ENCODE measurements at regions not wholly inside any gene's neighbourhood (a gene's known extent, or its start where the extent isn't known, plus 50 kb on each side); places are given as distances from the start of the nearest gene placed in this dataset.

DNA sequence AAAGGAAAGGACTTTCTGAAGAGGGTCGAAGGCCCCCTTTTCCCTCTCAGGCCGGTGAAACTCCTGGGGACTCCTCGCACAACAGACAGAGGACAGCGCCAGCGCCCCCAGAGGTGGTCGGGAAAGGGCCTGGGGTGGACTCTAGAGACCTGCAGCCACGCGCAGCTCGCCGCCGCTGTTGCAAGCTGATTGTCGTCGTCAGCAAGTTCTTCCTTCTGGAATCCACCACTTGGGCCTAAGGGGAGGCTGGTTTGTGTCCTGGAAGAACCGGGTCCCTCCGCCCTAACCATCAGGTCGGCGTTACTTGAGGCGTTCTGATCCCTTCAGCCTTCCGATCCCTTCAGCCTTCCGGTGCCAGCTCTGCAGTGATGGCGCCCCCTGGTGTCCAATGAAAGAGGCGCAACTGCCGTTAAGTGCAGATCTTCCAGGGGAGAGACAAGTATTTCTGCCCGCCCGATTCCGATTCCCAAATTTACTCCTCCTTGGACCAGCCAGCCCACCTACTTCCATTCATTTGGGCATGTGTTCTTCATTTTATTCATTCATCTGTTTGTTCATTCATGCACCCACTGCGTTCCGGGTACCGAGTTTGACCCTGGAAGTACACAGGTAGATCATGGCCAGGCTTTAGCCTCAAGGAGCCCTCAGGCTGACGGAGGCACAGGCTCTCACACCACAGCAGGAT lies 77.2 kb upstream of the SLC6A11 start:
- H4K20me1 ChIP-seq (ENCODE audit: insufficient read depth, low read length) = peaks cover 3% of the 10 kb centered on the region; the same call in 1 of the 2 replicates
- no peak overlapping the region for H3K4me3 ChIP-seq (ENCODE audit: low read depth in 1 of 2, low read length in 2 of 2)
- peaks cover 4% of the 10 kb centered on the region; the same call in 1 of the 2 replicates for H3K4me1 ChIP-seq (ENCODE audit: insufficient read depth, low read length)
- H3K27ac ChIP-seq (ENCODE audit: low read length) = no peak overlapping the region
- ATAC-seq (ENCODE audit: insufficient read depth, low read depth) = peak; percentile 86
- H3K4me2 ChIP-seq (ENCODE audit: insufficient read depth, low read length) = peak overlapping the region; percentile 45; the same call in 1 of the 2 replicates
- no peaks in the 10 kb centered on the region for H3K79me2 ChIP-seq (ENCODE audit: insufficient read depth, low read length)
- H3K9me3 ChIP-seq (ENCODE audit: insufficient read depth, low read length, severe bottlenecking) = peaks cover under 1% of the 10 kb centered on the region
- no peak for TF ChIP-seq EZH2 (IDR thresholded peaks at IDR 0.05; ENCODE audit: borderline replicate concordance, low read depth, low read length, severe bottlenecking)
- TF ChIP-seq, protein P1, sequence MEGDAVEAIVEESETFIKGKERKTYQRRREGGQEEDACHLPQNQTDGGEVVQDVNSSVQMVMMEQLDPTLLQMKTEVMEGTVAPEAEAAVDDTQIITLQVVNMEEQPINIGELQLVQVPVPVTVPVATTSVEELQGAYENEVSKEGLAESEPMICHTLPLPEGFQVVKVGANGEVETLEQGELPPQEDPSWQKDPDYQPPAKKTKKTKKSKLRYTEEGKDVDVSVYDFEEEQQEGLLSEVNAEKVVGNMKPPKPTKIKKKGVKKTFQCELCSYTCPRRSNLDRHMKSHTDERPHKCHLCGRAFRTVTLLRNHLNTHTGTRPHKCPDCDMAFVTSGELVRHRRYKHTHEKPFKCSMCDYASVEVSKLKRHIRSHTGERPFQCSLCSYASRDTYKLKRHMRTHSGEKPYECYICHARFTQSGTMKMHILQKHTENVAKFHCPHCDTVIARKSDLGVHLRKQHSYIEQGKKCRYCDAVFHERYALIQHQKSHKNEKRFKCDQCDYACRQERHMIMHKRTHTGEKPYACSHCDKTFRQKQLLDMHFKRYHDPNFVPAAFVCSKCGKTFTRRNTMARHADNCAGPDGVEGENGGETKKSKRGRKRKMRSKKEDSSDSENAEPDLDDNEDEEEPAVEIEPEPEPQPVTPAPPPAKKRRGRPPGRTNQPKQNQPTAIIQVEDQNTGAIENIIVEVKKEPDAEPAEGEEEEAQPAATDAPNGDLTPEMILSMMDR (IDR thresholded peaks at IDR 0.05; ENCODE audit: borderline replicate concordance, extremely low read depth, low read length, poor library complexity, severe bottlenecking) = peak; percentile 88
- no peak overlapping the region for H3K9ac ChIP-seq (ENCODE audit: low read depth, low read length)
- peak; percentile 66 for DNase-seq
- peaks cover 6% of the 10 kb centered on the region for H3K27me3 ChIP-seq (ENCODE audit: insufficient read depth, low read length, poor library complexity)
- H3K36me3 ChIP-seq (ENCODE audit: insufficient read depth, low read length) = no peaks in the 10 kb centered on the region
- peak overlapping the region; percentile 50 for H2AFZ ChIP-seq (ENCODE audit: low read depth, low read length)

DNA sequence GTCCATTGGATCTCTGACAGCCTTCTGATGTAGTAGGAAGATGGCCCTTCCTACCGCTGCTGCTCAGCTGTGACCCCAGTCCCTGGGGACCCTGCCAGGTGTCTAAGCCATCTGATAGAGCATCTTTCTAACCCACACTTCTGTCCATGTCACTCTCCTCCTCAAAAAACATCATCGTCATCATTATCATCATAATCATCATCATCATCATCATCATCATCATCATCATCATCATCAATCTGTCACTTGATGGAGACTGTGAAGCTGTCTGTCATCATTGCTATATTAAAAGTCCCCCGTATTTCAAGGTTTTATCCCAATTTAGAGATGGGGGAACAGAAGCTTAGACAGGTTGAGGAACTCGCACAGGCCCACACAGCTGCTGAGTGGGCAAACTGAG lies 75.1 kb upstream of the SLC6A11 start:
- TF ChIP-seq, protein P1 (IDR thresholded peaks at IDR 0.05; ENCODE audit: borderline replicate concordance, extremely low read depth, low read length, poor library complexity, severe bottlenecking) = no peak
- TF ChIP-seq EZH2 (IDR thresholded peaks at IDR 0.05; ENCODE audit: borderline replicate concordance, low read depth, low read length, severe bottlenecking) = no peak
- Histone ChIP-seq H3K9me3 (ENCODE audit: insufficient read depth, low read length, severe bottlenecking) (no peaks in the 10 kb centered on the region), H3K9ac (ENCODE audit: low read depth, low read length) (no peak overlapping the region), H3K79me2 (ENCODE audit: insufficient read depth, low read length) (no peaks in the 10 kb centered on the region), H3K27ac (ENCODE audit: low read length) (no peak overlapping the region), H4K20me1 (ENCODE audit: insufficient read depth, low read length) (peaks cover 3% of the 10 kb centered on the region; the same call in 1 of the 2 replicates), H3K4me1 (ENCODE audit: insufficient read depth, low read length) (peaks cover 4% of the 10 kb centered on the region; the same call in 1 of the 2 replicates), H3K27me3 (ENCODE audit: insufficient read depth, low read length, poor library complexity) (peaks cover 6% of the 10 kb centered on the region), H3K36me3 (ENCODE audit: insufficient read depth, low read length) (no peaks in the 10 kb centered on the region), H3K4me2 (ENCODE audit: insufficient read depth, low read length) (no peak overlapping the region), H3K4me3 (ENCODE audit: low read depth in 1 of 2, low read length in 2 of 2) (no peak overlapping the region), H2AFZ (ENCODE audit: low read depth, low read length) (no peak overlapping the region)
- ATAC-seq (ENCODE audit: insufficient read depth, low read depth) = no peak
- no peak for DNase-seq

DNA sequence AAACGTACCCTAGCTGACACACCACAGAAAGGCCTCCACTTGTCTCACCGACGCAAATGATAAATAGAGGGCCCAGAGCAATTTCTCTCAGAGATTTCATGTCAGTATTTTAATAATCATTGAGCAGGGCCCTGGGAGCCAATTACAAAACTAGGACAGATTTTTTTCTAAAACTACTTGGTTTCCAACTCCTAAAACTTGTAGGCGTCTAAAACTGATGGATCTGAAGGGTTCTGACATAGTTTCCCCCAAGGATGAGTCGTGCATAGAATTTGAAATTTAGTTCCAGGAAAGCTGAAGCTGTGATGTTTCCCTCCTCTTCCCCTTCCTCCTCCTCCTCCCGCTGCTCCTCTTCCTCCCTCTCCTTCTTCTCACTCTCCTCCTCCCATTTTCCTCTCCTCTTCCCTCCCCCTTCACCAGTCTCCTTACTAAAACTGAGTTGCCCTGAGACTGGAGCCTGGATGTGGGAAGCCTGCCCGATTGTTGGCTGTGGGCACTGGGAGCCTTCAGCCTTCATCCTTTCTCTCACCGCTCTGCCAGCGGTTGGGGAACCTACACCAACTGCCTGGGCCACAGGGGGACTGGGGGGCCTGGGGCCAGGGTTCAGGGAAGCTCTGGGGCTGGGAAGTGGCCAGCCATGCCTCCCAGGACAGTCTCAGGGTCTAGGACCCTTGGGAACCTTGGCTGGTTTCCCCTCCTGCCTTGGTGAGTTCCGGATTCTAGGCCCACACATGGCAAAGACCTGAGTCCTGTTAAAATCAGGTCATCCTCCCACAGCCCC lies 73.9 kb upstream of the SLC6A11 start:
- Histone ChIP-seq H4K20me1 (ENCODE audit: insufficient read depth, low read length) (peaks cover 3% of the 10 kb centered on the region; the same call in 1 of the 2 replicates), H3K9me3 (ENCODE audit: insufficient read depth, low read length, severe bottlenecking) (no peaks in the 10 kb centered on the region), H3K4me1 (ENCODE audit: insufficient read depth, low read length) (peaks cover 4% of the 10 kb centered on the region; the same call in 1 of the 2 replicates), H3K9ac (ENCODE audit: low read depth, low read length) (no peak overlapping the region), H3K36me3 (ENCODE audit: insufficient read depth, low read length) (no peaks in the 10 kb centered on the region), H3K27ac (ENCODE audit: low read length) (no peak overlapping the region), H3K4me3 (ENCODE audit: low read depth in 1 of 2, low read length in 2 of 2) (no peak overlapping the region), H3K27me3 (ENCODE audit: insufficient read depth, low read length, poor library complexity) (peaks cover 6% of the 10 kb centered on the region), H2AFZ (ENCODE audit: low read depth, low read length) (no peak overlapping the region), H3K4me2 (ENCODE audit: insufficient read depth, low read length) (no peak overlapping the region), H3K79me2 (ENCODE audit: insufficient read depth, low read length) (no peaks in the 10 kb centered on the region)
- TF ChIP-seq, protein P1 (IDR thresholded peaks at IDR 0.05; ENCODE audit: borderline replicate concordance, extremely low read depth, low read length, poor library complexity, severe bottlenecking) = no peak
- TF ChIP-seq EZH2 (IDR thresholded peaks at IDR 0.05; ENCODE audit: borderline replicate concordance, low read depth, low read length, severe bottlenecking) = no peak
- DNase-seq = no peak
- no peak for ATAC-seq (ENCODE audit: insufficient read depth, low read depth)
